NCI-H82 treated with DMSO at 0.1 percent for 48 hours (cell line): ENCODE measurements at regions not wholly inside any gene's neighbourhood (a gene's known extent, or its start where the extent isn't known, plus 50 kb on each side); places are given as distances from the start of the nearest gene placed in this dataset.
"Not testable (repeated sequence)": the region's sequence is repeated elsewhere in the genome, so short reads cannot be mapped to it uniquely, and the experiment has no call there.

ENCODE experiments used
- DNase-seq: peaks from one replicate; lab custom pipeline; 2025; ENCODE audit not compliant: unreplicated experiment; lab: John Stamatoyannopoulos, UW

- no peak for DNase-seq
Measured at GRCh38 chr4:138452826-138453225, 210.7 kb upstream of the SLC7A11 start.

GRCh38 chr4:138451276-138451663 is 209.1 kb upstream of the SLC7A11 start:
- no peak for DNase-seq

- no peak for DNase-seq
Measured at GRCh38 chr4:138450546-138451275, 208.6 kb upstream of the SLC7A11 start.

GRCh38 chr4:138449938-138450337 is 207.8 kb upstream of the SLC7A11 start:
- DNase-seq = no peak

GRCh38 chr4:138448169-138448568 is 206.0 kb upstream of the SLC7A11 start:
- no peak for DNase-seq

GRCh38 chr4:138446456-138446855 is 204.3 kb upstream of the SLC7A11 start:
- DNase-seq = no peak

GRCh38 chr4:138445098-138445497 is 202.9 kb upstream of the SLC7A11 start:
- DNase-seq = no peak

- no peak for DNase-seq
Measured at GRCh38 chr4:138444260-138444659, 202.1 kb upstream of the SLC7A11 start.

- DNase-seq = no peak
Measured at GRCh38 chr4:138439143-138439581, 197.0 kb upstream of the SLC7A11 start.

GRCh38 chr4:138438608-138439007 is 196.5 kb upstream of the SLC7A11 start:
- DNase-seq = no peak

GRCh38 chr4:138437263-138437851 is 195.2 kb upstream of the SLC7A11 start:
- DNase-seq = no peak

GRCh38 chr4:138435733-138436132 is 193.6 kb upstream of the SLC7A11 start:
- not testable (repeated sequence) for DNase-seq

GRCh38 chr4:138435046-138435445 is 192.9 kb upstream of the SLC7A11 start:
- not testable (repeated sequence) for DNase-seq

GRCh38 chr4:138428611-138429010 is 186.5 kb upstream of the SLC7A11 start:
- DNase-seq = no peak

GRCh38 chr4:138426786-138427185 is 184.6 kb upstream of the SLC7A11 start:
- no peak for DNase-seq

- no peak for DNase-seq
Measured at GRCh38 chr4:138420471-138420870, 178.3 kb upstream of the SLC7A11 start.

GRCh38 chr4:138414202-138414601 is 172.1 kb upstream of the SLC7A11 start:
- DNase-seq = no peak

- no peak for DNase-seq
Measured at GRCh38 chr4:138413273-138413672, 171.1 kb upstream of the SLC7A11 start.

GRCh38 chr4:138412847-138413246 is 170.7 kb upstream of the SLC7A11 start:
- no peak for DNase-seq

GRCh38 chr4:138410266-138410665 is 168.1 kb upstream of the SLC7A11 start:
- no peak for DNase-seq

GRCh38 chr4:138409670-138410069 is 167.5 kb upstream of the SLC7A11 start:
- DNase-seq = no peak

GRCh38 chr4:138408758-138409157 is 166.6 kb upstream of the SLC7A11 start:
- no peak for DNase-seq

- no peak for DNase-seq
Measured at GRCh38 chr4:138407329-138407728, 165.2 kb upstream of the SLC7A11 start.
